ENCODE measurements at regions not wholly inside any gene's neighbourhood (a gene's known extent, or its start where the extent isn't known, plus 50 kb on each side); places are given as distances from the start of the nearest gene placed in this dataset.
"Not testable (repeated sequence)": the region's sequence is repeated elsewhere in the genome, so short reads cannot be mapped to it uniquely, and the experiment has no call there.

DNA sequence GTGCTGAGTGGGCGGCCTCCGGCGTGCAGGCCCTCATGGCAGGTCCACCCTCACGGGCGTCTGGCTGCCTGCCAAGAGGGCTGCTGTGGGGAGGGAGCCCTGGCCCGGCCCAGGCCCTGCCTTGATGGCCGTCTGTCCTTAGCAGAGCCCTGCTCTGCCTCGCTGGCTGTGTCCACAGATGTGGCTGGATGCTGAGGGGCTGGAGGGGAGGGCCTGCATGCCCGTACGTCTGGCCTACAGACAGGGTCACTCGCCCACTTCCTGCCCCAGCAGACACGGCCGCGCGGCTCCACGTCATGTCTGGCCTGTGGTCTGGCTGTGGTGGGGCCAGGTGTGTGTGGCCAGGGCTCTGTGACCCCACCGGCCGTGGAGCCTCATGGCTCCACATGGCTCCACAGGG lies 186.3 kb downstream of the TMEM121 start:
- DNase-seq, result not testable (repeated sequence)

DNA sequence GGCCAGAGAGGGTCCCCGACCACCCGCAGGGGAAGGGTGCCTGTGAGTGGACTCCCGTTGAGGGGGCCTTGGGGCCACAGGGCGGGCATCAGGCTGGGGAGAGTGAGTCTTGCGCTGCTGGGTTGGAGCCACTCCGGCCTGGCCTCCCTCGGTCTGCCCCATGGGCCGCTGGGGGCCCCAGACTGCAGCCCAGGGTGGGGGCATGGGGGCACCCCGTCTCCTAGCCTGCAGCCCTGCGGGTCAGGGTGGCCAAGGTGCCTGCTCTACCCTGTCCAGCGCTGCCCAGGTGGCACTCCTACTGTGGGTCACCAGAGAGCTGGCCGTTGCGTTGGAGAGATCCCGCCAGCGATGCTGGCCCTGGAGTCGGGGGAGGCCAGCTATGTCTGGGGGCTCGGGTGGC lies 186.8 kb downstream of the TMEM121 start:
- DNase-seq, result not testable (repeated sequence)

DNA sequence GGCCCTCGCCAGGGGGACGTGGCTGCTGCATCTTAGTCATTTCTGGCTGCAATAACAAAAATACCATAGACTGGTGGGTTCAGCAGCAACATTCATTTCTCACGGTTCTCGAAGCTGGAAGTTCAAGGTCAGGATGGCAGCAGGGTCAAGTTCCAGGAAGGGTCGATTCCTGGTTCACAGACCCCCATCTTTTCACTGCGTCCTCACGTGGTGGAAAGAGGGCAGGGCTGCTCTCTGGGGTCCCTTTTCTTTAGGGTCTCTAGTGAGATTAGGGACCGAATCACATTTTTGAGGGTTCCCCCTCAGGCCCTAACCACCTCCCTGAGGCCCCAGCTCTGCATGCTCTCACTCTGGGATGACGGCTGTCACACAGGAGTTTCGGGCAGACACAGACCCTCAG lies 187.5 kb downstream of the TMEM121 start:
- DNase-seq, result not testable (repeated sequence)

DNA sequence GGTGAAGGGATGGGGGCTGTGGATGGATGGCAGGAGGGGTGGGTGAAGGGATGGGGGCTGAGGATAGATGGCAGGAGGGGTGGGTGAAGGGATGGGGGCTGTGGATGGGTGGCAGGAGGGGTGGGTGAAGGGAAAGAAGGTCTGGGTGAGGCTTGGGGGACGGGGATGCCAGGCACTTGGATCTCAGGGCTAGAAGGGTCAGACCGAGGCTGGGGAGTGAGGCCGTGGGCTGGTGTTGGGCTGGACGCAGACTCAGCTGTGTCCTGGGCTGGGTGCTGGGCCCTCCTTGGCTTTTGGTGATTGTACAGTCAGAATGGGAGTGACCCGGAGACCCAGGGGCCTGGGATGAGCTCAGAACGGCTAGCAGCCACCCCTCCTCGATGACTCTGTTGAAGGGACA lies 192.4 kb downstream of the TMEM121 start:
- not testable (repeated sequence) for DNase-seq

DNA sequence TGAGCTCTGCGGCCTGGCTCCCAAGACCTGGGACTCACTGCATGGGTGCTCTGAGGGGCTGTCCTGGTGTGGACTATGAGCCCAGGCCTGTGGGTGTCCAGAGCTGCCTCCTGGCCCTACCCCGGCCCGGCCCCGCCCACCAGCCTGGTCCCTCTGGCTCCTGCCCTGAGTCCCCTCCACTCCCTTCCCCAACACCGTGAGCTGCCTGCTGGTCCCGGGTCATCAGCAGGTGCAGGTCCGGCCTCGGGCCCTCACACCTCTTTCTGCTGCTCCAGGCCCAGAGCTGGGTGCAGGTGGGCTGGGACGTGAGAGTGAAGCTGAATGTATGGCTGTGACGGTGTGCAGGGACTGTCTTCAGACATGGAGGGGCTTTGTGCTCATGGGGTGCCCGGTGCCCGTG lies 193.7 kb downstream of the TMEM121 start:
- DNase-seq, result not testable (repeated sequence)

DNA sequence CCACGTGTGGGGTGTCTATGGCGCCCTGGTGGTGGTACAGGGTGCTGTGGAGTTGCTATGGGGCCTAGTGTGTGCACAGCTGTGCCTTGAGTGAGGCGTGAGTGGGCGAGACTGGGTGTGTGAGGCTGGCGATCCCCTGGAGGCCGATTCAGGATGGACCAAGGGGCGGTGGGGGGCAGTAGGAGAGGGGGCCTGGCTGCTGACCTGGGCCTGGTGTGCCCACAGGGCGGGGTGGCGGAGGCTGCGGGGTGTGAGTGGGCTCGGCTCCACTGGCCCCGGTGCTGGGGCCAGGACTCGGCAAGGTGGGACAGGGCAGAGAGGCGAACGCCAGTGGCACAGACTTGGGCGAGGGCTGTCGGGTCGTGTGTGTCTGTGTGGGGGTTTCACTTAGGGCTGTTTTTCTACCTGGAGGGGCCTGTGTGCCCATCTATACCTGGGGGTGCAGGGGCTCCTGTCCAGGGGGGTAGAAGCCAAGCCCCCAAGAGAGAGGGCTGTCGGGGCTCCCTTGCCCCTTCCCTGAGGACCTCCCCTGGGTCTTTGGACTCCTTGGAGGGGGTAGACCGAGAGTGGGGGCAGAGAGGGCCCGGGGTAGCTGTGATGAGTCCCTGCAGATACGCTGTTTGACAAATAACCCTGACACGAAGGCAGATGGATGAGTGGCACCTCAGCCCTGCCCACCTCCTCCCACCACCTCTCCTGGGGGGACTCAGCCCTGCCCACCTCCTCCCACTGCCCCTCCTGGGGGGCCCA lies 194.6 kb downstream of the TMEM121 start:
- DNase-seq, result not testable (repeated sequence)

DNA sequence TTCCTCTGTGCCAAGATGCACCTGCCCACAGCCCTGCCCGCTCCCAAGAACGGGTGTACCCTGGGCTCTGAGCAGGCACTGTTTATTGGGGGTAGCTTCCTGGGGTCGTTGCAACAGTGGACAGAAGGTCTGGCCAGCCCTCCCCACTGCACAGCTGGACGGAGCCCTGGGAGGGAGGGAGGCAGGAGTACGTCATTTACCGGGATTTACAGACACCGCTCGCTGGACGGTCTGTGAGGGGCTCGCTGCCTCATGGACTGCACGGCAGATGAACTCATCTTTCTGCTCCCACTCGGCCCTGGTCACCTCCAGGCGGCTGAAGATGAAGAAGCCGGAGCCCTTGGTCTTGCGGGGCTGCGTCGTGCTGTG lies 195.2 kb downstream of the TMEM121 start:
- not testable (repeated sequence) for DNase-seq

DNA sequence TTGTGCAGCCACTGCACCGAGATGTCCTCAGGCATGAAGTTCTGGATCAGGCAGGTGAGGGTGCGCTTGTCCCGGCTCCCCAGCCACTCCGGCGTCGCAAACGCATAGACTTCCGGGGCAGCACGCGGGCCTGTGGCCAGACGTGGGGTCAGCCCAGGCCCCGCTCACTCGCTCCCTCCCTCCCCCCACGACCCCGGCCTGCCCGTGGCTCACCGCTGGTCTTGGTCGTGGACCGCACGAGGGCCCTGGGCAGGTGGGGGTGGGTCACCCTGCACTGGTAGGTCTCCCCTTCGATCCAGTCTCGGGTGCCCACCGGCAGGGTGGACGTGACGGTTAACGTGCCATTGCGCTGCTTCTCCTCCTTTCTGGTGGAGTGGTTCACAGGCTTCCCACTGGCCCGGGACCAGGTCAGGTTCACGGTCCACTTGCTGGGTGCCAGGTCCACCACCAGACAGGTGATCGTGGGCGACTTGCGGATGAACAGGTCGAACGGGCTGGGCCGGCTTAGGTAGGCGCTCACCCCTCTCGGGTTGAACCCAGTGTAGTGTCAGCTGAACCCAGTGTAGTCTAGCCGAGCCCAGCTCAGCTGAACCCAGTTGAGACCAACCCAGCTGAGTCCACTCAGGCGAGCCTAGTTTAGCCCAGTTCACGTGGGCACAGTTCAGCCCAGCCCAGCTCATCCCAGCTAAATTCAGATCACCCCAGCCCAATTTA lies 195.8 kb downstream of the TMEM121 start:
- DNase-seq, result not testable (repeated sequence)

DNA sequence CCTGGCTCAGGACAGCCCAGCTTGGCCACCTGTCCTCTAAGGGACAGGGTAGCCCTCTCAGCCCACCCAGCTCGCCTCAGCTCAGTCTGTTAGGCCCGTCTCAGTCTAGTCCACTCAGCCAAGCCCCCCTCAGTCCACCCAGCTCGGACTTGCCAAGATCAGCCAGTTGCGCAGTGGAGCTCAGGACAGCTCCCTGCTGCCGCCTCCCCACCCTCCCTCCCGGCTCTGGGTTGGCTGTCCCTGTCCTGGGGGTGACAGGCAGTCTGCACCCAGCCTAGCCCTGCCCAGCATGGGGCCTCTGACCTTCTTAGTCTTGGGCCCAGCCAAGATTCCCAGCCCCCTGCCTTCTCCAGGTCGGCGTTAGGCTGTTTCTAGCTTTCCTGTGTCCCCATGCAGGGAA lies 196.9 kb downstream of the TMEM121 start:
- DNase-seq, result not testable (repeated sequence)

DNA sequence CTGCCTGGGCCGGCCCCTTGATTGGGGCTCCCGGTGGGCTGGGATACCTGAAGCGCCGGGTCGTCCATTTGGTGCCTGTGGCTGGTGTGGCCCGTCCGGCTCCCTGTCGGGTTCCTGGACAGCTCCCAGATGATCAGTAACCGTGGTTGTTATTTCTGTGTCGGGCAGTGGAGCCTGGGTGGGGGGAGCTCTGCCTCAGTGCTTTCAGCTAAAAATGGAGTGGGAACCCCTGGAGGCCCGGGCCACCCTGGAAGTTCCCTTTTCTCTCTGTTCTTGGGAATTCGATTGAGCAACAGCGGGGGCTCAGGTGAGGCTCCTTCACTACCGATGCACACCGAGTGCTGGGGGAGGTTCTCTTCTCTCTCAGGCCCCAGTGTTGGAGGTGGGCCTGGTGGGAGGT lies 197.4 kb downstream of the TMEM121 start:
- not testable (repeated sequence) for DNase-seq

DNA sequence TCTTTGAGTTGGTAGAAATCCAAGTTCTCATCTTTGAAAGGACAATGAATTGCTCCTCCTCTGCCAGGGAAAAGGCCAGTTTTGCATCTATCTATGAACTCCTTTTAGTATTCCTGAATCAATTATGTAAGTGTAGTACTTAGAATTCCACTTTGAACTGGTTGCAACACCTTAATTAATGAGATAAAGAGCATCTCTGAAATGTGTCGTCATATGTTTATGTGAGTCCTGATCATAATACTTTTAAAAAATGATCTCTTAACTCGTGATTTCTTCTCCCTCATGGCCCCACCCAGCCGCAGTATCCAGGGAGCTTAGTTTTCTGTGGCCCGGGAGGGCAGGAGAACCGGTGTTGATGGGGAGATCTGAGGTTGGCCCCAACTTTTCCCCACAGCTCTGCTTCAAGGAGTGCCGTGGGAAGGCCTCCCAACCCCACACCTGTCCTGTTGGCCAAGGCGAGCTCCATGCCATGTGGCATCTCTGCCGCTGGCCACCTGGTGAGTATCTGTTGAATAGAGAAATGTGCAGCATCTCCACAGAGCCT lies 203.5 kb downstream of the TMEM121 start:
- DNase-seq, result not testable (repeated sequence)

DNA sequence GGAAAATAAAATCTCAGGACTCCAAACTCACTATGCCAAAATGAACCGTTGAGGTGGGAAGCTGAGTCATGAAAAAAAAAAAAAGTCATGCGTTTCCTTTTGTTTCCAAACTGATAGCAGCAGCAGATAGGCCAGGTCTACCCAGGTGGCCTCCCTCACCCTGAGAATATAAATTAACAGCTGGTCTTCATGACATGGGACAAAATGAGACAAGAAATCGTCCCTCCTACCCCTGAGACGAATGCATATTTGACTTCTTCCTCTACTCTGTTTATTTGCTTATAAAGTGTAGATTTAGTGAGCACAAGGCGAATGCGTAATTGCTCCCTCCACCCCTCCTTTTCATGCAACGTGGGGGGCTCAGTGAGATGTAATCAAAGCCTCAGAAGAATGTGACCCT lies 204.3 kb downstream of the TMEM121 start:
- DNase-seq, result not testable (repeated sequence)

DNA sequence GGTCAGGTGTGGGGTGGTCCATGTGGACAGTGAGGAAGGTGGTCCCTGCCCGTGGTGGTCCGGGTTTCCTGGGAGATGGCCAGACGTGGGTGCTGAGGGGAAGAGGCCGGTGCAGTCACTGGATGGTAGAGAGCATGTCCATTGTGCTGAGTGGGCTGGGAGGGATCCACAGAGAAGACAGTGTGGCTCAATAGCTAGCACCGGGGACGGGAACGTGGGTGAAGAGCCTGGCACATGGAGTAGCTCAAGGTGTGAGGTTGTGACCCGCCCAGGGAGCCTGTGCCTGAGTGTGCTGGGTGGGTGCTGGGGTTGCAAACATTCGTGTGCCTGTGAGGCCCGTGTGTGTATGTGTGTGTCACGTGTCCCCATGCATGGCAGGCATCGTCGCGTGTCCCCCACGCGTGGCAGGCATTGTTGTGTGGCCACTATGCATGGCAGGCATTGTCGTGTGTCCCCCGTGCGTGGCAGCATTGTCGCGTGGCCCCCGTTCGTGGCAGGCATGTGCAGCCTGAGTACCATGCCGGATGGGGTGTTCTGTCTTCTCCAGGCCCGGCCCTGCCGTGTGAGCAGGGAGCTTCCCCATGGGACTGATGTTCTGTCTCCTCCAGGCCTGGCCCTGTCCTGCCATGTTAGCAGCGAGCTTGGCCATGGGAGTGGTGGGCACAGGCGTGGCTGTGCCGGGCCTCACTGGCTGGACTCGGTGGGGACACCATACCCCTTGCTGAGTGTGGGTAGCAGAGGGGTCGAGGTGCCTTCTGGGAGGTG lies 205.0 kb downstream of the TMEM121 start:
- DNase-seq, result not testable (repeated sequence)

DNA sequence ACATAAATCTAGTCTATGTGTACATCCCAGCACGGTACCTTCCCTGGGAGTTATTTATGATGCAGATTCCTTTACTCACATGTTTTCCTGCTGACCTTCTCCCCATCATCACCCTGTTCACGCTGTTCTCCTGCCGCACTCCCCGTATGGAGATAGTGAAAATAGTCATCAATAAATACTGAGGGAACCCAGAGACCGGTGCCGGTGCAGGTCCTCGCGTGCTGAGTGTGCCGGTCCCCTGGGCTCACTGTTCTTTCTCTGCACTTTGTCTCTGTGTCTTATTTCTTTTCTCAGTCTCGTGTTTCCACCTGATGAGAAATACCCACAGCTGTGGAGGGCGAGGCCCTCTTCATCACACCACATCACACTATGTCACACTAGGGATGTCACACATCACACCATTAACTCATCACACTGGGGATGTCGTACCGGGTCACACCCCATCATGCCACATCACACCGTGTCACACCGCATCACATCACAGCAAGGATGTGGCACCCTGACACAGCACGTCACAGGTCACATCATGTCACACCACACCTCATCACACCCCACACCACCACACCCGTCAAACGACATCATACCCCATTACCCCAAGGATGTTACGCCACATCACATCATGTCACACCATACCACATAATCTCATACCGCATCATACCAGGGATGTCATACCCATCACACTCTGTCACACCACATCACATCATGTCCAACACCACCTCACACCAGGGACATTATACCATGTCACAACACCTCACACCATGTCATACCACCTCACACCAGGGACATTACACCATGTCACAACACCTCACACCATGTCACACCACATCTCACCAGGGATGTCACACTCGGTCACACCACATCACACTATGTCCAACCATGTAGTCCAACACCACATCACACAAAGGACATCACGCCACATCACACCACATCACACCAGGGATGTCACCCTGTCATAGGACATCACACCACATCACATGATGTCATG lies 207.0 kb downstream of the TMEM121 start:
- DNase-seq, result no peak

DNA sequence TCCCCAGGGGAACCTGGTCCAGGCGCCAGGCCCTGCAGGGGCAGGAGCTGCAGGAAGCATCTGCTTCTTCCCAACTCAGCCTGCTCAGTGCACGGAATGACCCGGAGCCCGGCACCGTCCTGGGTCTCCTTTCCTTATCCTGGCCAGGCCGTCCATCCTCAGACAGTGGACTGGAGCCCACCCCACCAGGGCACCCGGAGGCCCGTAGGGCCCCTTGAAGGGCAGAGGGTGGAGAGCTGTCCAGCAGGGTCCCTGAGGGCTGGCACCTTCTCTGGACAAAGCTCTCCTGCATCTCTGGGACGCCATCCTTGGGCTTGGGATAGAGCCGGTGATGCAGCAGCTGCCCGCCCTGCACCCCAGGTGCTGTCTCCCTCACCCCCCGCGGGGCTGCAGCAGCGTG lies 207.9 kb downstream of the TMEM121 start:
- not testable (repeated sequence) for DNase-seq

DNA sequence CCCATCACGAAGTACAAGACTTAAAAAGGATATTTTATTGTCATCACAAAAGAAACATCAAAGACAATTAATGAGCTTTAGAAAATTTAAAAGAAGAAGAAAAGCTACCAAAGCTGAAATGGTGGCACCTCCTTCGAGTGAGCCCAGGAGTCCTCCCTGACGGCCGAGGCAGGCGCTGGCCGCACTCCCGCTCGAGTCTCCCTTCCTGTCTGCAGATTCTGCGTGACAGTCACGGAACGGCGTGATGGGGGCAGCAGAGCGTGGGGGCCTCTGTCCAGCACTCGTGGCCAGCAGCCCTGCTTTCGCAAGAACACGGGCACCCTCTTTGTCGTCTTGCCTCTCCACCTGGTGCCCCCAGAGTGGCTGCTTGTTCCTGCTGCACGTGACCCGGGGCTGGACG lies 209.9 kb downstream of the TMEM121 start:
- DNase-seq, result not testable (repeated sequence)

DNA sequence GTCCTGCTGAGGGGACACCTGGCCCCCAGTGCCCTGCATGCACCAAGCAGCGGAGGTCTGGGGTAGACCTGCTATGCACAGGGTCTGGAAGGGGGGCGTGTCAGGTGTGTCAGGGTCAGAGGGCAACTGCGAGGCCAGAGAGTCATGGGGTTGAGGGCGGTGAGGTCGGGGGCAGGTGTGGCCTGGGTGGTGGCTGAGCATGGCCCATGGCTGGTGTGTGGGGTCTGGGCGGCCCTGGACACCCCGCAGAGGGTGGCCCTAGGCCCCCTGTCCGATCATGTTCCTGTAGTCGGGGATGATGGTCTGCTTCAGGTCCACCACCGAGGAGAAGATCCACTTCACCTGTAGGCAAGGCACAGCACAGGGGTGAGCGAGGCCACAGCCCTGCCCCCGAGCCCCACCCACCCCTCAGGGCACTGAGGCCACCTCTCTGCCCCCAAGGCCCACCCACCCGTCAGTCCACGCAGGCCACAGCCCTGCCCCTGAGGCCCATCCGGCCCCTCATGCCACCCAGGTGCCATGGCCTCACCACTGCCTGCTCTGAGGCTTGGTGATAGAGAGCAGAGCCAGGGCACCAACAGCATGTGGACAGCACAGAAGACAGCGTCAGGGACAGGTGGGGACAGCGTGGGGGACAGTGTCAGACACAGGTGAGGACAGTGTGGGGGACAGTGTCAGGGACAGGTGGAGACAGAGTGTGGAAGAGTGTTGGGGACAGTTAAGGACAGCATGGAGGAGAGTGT lies 211.3 kb downstream of the TMEM121 start:
- DNase-seq, result no peak

DNA sequence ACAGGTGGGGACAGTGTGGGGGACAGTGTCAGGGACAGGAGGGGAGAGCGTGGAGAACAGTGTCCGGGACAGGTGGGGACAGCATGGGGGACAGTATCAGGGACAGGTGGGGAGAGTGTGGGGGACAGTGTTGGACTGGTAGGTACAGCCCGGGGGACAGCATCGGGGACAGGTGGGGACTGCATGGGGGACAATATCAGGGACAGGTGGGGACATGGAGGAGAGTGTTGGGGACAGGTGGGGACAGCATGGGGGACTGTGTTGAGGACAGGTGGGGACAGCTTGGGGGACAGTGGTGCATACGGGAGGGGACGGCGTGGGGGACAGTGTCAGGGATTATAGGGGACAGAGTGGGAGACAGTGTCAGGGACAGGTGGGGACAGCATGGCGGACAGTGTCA lies 212.3 kb downstream of the TMEM121 start:
- no peak for DNase-seq

DNA sequence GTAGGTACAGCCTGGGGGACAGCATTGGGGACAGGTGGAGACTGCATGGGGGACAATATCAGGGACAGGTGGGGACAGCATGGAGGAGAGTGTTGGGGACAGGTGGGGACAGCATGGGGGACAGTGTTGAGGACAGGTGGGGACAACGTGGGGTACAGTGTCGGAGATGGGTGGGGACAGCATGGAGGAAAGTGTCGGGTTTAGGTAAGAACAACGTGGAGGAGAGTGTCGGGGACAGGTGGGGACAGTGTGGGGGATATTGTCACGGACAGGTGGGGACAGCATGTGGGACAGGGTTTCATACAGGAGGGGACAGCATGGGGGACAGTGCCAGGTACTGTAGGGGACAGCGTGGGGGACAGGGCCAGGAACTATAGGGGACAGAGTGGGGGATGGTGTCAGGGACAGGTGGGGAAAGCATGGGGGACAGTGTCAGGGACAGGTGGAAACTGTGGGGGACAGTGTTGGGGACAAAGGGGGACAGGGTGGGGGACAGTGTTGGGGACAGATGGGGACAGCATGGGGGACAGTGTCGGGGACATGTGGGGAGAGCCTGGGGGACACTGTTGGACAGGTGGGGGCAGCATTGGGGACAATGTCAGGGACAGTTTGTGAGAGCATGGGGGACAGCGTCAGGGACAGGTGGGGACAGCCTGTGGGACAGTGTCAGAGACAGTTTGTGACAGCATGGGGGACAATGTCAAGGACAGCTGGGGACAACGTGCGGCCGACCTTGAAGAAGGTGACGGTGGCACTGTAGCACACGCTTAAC lies 213.1 kb downstream of the TMEM121 start:
- no peak for DNase-seq

DNA sequence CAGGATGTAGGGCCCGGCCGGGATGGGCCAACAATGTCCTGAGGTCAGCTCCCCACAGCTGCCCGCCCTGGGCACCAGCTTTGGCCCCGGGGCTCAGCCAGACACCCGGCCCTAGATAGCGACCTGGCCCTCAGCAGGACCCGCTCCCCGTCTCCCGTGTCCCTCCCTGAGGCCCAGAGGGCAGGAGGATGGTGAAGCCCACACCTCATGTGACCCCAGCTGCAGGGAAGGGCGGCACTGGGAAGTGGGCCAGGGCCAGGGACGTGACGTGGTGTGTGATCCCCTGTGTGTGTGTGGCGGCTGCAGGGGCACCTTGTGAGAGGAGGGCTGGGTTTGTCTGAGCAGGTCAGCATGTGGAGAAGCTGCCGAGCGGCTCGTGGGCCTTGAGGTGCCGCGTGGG lies 213.9 kb downstream of the TMEM121 start:
- not testable (repeated sequence) for DNase-seq

DNA sequence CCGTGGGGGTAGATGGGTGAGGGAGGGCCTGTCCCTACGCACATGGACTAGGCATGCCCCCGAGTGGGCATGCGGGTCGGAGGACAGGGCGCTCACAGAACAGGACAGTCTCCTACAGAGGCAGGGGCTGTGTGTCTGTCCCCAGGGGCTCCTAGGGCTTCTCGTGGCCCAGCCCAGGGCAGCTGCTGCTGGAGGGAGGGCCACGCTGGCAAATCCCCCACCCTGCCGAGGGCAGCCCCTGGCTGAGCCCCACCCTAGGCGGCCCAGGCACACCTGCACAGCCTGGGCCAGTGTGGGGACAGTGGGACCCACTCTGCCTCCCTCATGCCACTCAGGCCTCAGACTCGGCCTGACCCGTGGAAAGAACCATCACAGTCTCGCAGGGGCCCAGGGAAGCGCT lies 214.6 kb downstream of the TMEM121 start:
- not testable (repeated sequence) for DNase-seq
